ENCODE measurements at regions not wholly inside any gene's neighbourhood (a gene's known extent, or its start where the extent isn't known, plus 50 kb on each side); places are given as distances from the start of the nearest gene placed in this dataset.

- intact Hi-C loops (cut with DNase I): no loop called here
- DNase-seq (ENCODE audit: low spot score): no peak
These were observed 149.8 kb downstream of the EFNB2 start for GRCh38 chr13:106385654-106386053.

DNA sequence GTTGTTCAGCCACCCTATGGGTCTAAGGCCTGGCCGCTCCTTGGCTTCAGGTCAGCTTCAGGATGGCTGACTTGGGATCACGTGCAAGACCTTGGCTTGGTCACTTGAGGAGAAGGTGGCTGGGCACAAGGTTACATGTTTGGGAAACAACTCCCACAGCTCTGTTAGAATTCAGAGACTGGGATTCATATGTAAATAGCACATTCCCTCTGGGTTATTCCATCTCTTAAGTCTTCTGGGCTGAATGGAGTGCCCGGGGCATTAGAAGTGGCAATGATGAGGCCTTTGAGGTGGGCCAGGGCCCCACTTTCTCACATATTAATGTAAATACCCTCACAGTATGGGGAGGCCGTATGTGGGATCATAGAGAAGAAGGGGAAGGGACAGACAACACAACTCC, 150.9 kb downstream of the EFNB2 start:
- intact Hi-C loops (cut with DNase I): no loop called here
- DNase-seq (ENCODE audit: low spot score): no peak

DNA sequence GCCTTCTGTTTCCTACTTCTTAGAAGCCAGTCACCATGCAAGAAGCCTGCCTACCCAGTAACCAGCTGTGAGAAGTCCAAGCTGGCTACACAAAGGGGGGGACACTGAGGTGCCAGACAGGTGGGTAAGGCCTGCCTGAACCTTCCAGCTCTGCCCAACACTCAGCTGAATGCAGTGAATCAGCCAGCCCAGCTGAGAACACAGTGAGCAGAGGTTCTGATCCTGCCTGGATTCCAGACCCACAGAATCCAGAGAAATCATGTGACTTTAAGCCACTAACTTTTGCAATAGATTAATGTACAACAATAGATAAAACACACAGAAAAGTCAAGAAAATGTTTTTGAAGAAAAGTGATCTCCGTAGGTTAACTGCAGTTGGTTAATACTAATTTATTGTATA, 151.7 kb downstream of the EFNB2 start:
- intact Hi-C loops (cut with DNase I): no loop called here
- DNase-seq (ENCODE audit: low spot score): no peak

GRCh38 chr13:106382534-106382933, 152.9 kb downstream of the EFNB2 start:
- intact Hi-C loops (cut with DNase I): no loop called here
- DNase-seq (ENCODE audit: low spot score): no peak

DNA sequence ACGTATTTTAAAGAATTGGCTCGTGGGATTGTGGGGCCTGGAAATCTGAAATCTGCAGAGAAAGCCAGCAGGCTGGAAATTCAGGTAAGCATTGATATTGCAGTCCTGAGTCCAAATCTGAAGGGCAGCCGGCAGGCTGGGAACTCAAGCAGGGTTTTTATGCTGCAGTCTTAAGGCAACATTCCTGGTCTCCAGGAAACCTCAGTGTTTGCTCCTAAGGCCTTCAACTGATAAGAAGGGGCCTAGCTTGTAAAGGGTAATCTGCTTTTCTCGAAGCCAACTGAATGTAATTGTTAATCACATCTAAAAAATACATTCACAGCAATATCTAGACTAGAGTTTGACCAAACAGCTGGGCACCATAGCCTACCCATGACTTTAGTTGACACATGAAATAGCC, 154.4 kb downstream of the EFNB2 start:
- intact Hi-C loops (cut with DNase I): no loop called here
- DNase-seq (ENCODE audit: low spot score): no peak

- DNase-seq (ENCODE audit: low spot score): no peak
- intact Hi-C loops (cut with DNase I): no loop called here
These were observed 157.4 kb downstream of the EFNB2 start for GRCh38 chr13:106377931-106378662.

DNA sequence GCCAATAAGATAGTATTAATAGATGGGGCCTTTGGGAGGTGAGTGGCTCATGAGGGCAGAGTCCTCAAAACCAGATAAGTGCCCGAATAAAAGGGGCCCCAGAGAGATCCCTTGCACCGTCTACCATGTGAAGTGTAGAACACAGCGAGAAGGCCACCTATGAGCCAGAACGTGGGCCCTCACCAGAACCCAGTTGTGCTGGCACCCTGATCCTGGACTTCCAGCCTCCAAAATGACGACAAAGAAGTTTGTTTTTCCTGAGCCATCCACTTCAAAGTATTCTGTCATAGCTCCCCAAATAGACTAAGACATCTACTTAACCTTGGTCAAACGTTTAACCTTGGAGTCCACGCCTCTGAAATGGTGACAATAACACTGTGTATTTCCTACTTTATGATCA, 158.1 kb downstream of the EFNB2 start:
- intact Hi-C loops (cut with DNase I): no loop called here
- DNase-seq (ENCODE audit: low spot score): no peak

DNA sequence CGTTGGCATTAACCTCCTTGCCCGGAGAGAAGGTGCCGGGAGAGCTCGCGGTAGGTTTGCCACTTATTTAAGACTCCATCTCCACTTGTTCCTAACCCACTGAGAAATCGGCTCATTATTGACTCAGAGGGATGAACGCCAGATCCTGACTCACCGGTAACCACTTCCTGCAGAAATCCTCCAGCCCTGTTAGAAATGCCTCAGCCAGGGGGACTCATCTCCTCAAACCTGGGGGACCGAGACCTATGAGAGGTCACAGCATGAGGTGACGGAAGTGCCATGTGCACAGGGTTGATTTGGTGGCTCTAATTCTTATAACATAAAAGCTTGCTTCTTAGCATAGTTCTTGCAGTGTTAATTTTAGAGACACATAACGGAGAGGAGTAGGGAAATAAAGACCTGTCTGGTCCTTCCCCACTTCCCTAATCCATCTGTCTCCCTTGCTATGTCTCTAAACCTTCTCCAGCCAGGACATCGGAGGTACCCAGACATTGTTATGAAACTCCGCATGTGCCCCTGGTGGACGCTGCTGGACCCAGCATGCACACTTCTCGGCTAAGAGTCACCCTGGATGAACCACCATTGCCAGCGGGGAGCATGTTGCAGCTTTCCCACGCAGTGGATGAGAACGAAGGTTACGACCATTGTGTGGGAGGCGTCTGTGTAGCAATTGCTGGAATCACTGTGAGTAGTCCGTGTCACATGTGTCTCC, 158.9 kb downstream of the EFNB2 start:
- DNase-seq (ENCODE audit: low spot score): no peak
- intact Hi-C loops (cut with DNase I): no loop called here

- intact Hi-C loops (cut with DNase I): no loop called here
- no peak for DNase-seq (ENCODE audit: low spot score)
These were observed 160.4 kb downstream of the EFNB2 start for GRCh38 chr13:106375085-106375484.

GRCh38 chr13:106374631-106375030, 160.8 kb downstream of the EFNB2 start:
- intact Hi-C loops (cut with DNase I): no loop called here

DNA sequence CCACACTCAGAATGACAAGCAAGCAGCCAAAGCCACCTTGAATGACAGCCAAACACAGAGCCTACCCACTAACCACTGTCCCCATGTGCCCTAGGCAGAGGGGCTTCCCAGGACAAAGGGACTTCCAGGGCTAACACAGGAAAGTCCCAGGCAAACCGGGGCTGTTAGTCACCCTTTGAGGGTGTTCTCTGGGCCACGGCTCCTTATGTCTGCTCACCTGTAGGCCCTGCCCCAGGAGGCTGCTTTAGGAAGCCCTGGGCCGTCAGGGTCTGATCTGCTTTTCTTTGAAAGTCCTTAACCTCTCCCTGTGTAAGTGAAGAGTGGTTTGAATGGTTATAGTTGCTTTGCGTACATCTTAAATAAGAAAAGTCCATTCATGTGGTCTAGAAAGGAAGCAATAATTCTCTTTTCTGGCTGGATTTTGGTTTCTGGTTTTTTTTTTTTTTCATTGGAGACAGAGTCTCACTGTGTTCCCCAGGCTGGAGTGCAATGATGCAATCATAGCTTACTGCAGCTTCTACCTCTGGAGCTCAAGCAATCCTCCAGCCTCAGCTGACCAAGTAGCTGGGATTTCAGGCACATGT, 161.4 kb downstream of the EFNB2 start:
- intact Hi-C loops (cut with DNase I): no loop called here

More at GRCh38 chr13:106374631-106375030, 160.8 kb downstream of the EFNB2 start:
- DNase-seq (ENCODE audit: low spot score): no peak

DNA sequence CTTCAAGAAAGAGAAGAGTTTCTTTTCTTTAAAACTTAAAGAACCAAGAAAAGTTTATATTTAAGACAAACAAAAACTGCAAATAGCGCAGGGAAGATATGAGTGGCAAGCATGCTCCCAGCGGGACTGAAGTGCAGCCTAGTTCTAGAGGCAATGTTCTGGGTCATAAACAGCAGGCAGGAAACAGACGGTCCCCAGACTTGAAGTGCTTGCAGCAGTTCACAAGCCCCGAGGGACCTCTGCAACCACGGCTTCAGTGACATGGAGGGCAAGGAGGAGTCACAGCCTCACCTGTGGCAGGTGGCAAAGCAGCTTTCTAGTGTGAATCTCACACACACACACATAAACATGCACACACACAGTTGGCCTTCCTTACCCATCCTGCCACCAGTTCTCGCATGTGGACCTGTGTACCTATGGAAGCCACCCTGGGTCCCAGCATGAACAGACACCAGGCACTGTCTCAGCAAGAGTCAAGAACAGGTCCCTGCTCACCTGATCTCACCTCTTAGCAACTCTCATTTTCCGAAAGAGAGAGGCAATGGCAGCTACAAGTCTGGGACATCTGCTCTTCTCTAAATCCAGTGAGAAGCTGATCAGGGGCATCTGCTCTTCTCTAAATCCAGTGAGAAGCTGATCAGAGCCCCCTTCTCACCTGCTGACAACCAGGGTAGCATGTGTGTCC, 162.0 kb downstream of the EFNB2 start:
- DNase-seq (ENCODE audit: low spot score): no peak
- intact Hi-C loops (cut with DNase I): no loop called here

More for the DNA sequence above, 161.4 kb downstream of the EFNB2 start:
- DNase-seq (ENCODE audit: low spot score): no peak

GRCh38 chr13:106372199-106373155, 163.0 kb downstream of the EFNB2 start:
- DNase-seq (ENCODE audit: low spot score): no peak
- intact Hi-C loops (cut with DNase I): no loop called here

DNA sequence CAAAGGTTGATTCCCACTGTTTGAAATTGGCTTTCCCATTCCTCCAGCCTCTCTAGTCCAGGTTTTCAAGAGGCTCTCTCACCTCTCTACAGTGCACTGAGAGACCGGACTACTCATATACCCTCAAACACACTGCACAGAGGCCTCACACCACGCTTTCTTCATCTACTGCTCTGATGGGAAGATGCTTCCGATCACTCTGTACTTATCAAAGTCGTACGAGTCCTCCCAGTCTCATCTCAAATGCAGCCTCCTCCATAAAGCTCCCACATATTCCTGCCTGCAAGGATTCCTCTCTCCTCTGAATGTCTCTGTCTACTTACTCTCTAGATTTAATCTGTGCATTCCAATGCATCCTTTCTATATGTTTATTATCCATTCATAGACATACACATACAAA, 164.4 kb downstream of the EFNB2 start:
- intact Hi-C loops (cut with DNase I): no loop called here
- DNase-seq (ENCODE audit: low spot score): no peak

GRCh38 chr13:106369858-106370257, 165.6 kb downstream of the EFNB2 start:
- no peak for DNase-seq (ENCODE audit: low spot score)
- intact Hi-C loops (cut with DNase I): no loop called here

DNA sequence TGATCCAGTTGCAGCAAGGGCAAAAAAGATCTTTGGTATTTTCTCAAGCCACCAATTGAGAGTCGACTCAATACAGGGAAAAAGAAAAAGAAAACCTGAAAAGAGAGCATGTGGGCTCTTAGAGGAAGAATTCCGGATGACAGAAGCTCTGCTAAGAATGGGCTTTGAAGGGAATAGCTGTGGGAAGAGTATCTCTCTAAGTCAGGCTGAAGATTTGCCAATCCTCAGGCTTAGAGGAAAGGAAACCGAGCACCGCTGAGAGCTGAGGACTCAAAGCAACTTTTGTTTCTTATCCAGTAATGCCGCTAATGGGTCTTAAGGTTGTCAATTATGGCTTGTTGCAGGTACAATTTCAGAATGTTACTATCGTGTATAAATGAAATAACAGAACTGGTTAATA, 166.4 kb downstream of the EFNB2 start:
- DNase-seq (ENCODE audit: low spot score): no peak
- intact Hi-C loops (cut with DNase I): no loop called here

DNA sequence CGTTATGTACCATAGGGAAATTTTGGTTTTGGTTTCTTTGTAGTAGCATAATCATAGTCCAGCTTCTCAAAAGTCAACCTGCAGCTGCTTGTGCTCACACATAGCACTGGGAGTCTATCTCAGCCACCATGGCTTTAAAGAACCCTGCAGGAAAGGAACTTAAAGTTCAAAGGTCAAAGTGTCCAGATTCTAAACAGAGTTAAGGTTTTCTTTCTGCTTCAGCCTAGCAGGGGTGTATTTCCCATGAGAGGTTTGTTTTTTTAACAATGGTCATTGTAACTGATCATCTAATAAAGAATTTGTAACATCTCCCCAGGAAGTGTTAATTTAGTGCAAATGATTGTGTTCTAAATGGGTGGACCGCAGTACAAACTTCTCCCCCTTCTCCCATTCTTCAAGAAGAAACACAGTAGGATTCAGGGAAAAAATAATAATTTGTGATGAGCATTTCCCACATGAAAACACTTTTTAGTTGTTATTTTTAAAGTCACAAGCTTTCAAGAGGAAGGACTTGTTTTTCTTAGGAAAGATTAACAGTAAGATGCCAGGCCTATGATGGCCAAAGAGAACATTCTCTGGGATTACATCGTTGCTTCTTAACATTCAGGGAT, 168.0 kb downstream of the EFNB2 start:
- intact Hi-C loops (cut with DNase I): no loop called here
- no peak for DNase-seq (ENCODE audit: low spot score)

- intact Hi-C loops (cut with DNase I): no loop called here
- DNase-seq (ENCODE audit: low spot score): no peak
These were observed 172.8 kb downstream of the EFNB2 start for GRCh38 chr13:106362707-106363106.

GRCh38 chr13:106361621-106362020, 173.8 kb downstream of the EFNB2 start:
- intact Hi-C loops (cut with DNase I): no loop called here

More at GRCh38 chr13:106361621-106362020, 173.8 kb downstream of the EFNB2 start:
- DNase-seq (ENCODE audit: low spot score): no peak

All from cardiac septum (tissue), 1 donor.